NCI-H146 treated with DMSO at 0.1 percent for 48 hours (cell line): ENCODE measurements at regions not wholly inside any gene's neighbourhood (a gene's known extent, or its start where the extent isn't known, plus 50 kb on each side); places are given as distances from the start of the nearest gene placed in this dataset.

Experiments
- DNase-seq: peaks from one replicate; lab custom pipeline; 2025; ENCODE audit not compliant: unreplicated experiment; lab: John Stamatoyannopoulos, UW

- DNase-seq, result no peak
Measured at GRCh38 chr1:168782559-168783116, 53.6 kb upstream of the DPT start.

GRCh38 chr1:168783458-168784210 is 54.6 kb upstream of the DPT start:
- DNase-seq, result no peak

- no peak for DNase-seq
Measured at GRCh38 chr1:168786476-168787330, 57.7 kb upstream of the DPT start.

- no peak for DNase-seq
Measured at GRCh38 chr1:168788258-168788657, 59.3 kb upstream of the DPT start.

GRCh38 chr1:168789501-168789900 is 60.5 kb upstream of the DPT start:
- no peak for DNase-seq

GRCh38 chr1:168792142-168792541 is 63.1 kb upstream of the DPT start:
- no peak for DNase-seq

- DNase-seq, result no peak
Measured at GRCh38 chr1:168792592-168793125, 63.7 kb upstream of the DPT start.

GRCh38 chr1:168794057-168794456 is 65.1 kb upstream of the DPT start:
- no peak for DNase-seq

GRCh38 chr1:168795681-168796080 is 66.7 kb upstream of the DPT start:
- DNase-seq, result no peak

- no peak for DNase-seq
Measured at GRCh38 chr1:168799927-168800605, 71.1 kb upstream of the DPT start.

- peak; percentile 88 for DNase-seq
Measured at GRCh38 chr1:168801032-168801745, 72.2 kb upstream of the DPT start.

GRCh38 chr1:168803806-168804510 is 75.0 kb upstream of the DPT start:
- DNase-seq, result peak; percentile 67

GRCh38 chr1:168806952-168807351 is 77.9 kb upstream of the DPT start:
- DNase-seq, result no peak

GRCh38 chr1:168811176-168811575 is 82.2 kb upstream of the DPT start:
- no peak for DNase-seq

GRCh38 chr1:168819668-168820067 is 90.7 kb upstream of the DPT start:
- no peak for DNase-seq

GRCh38 chr1:168821434-168821833 is 92.4 kb upstream of the DPT start:
- no peak for DNase-seq

- DNase-seq, result no peak
Measured at GRCh38 chr1:168822911-168823310, 93.9 kb upstream of the DPT start.

- DNase-seq, result no peak
Measured at GRCh38 chr1:168823988-168824387, 95.0 kb upstream of the DPT start.

- no peak for DNase-seq
Measured at GRCh38 chr1:168824418-168825065, 95.5 kb upstream of the DPT start.
